ENCODE measurements at regions not wholly inside any gene's neighbourhood (a gene's known extent, or its start where the extent isn't known, plus 50 kb on each side); places are given as distances from the start of the nearest gene placed in this dataset.

DNA sequence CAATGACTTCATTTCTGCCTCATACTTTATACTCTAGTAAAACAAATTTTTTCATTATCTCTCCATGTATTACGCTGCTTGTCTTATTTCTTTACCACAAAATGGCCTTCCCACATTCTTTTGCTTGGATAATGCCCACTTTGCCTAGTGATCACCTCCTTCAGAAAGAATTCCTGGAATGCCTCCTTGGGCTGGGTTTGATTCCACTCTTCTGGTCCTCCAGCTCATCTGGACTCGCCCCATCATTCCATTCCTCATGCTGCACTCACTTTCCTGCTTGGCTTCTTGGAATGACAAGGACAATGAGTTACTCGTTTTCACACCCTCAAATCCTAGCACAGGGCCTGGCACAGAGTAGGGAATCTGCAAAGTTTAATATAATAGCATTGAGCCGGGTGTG is 475.1 kb upstream of the LARGE1 start:
- no peak for TF ChIP-seq CTCF (IDR thresholded peaks at IDR 0.05 in 8 of 11, conservative IDR thresholded peaks at IDR 0.05 in 3 of 11)
- no peak for TF ChIP-seq POLR2AphosphoS5 (IDR thresholded peaks at IDR 0.05)
- no peak for TF ChIP-seq POLR2A (IDR thresholded peaks at IDR 0.05)

Measured in spleen (tissue), 7 donors.